SH-SY5Y (cell line): ENCODE measurements at regions not wholly inside any gene's neighbourhood (a gene's known extent, or its start where the extent isn't known, plus 50 kb on each side); places are given as distances from the start of the nearest gene placed in this dataset.

Source experiments
- GATA2 ChIP-seq: IDR thresholded peaks from 2 replicates; pipeline ENCODE4 v1.6.1; 2011; ENCODE audit warnings: mild to moderate bottlenecking, low read depth, low read length
- GATA3 ChIP-seq: IDR thresholded peaks from 2 replicates; pipeline ENCODE4 v1.6.1; 2011; ENCODE audit warnings: low read depth, mild to moderate bottlenecking, low read length, moderate library complexity

- TF ChIP-seq GATA3 (no peak), GATA2 (no peak)
These were observed 78.5 kb upstream of the FAM174B start for GRCh38 chr15:92733934-92734521.

GRCh38 chr15:92745845-92746271, 90.3 kb upstream of the FAM174B start:
- TF ChIP-seq GATA3 (no peak), GATA2 (no peak)

DNA sequence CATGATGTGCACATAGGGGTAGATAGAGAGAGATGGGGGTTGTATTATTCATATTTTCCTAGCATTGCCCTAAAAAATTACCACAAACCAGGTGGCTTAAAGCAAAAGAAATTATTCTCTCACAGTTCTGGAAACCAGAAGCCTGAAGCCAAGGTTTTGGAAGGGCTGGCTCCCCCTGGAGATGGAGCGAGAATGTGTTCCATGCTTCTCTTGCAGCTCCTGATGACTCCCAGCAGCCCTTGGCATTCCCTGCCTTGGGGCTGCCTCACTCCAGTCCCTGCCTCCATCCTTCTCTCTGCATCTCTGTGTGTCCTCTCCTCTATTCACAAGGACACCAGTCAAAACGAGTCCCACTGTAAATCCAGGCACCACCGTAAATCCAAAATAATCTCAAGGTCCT, 91.5 kb upstream of the FAM174B start:
- no peak for TF ChIP-seq GATA3

DNA sequence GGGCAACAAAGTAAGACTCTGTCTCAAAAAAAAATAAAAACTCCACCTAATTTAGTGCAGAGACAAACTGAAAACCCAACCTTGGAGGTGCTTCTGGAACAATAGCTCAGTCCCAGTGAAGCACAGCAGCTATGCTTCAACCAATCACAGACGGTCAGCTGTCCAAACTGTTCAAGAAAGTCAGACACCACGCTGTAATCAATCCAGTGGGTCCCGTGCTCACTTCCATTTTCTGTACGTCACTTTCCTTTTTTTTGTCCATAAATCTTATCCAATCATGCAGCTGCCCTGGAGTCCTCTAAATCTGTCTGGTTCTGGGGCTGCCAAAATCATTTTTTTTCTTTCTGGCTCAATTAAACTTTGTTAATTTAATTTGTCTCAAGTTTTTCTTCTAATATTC, 93.6 kb upstream of the FAM174B start:
- TF ChIP-seq GATA3 (no peak), GATA2 (no peak)

DNA sequence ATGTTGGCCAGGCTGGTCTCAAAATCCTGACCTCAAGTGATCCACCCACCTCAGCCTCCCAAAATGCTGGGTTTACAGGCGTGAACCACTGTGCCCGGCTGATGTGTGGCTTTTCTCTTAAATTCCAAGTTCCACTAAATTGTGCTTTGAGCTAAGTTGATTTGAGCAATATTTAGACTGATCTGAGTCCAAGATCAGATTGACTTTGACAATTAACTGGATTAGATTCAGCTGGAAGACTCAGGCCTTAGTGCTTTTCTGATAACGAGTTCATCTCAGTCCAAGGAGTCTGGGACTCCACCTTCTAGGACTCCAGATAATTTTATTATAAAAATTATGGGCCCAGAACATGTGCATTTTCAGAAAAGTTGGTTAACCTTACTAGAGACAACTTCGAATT, 94.4 kb upstream of the FAM174B start:
- TF ChIP-seq GATA2 (no peak), GATA3 (no peak)

DNA sequence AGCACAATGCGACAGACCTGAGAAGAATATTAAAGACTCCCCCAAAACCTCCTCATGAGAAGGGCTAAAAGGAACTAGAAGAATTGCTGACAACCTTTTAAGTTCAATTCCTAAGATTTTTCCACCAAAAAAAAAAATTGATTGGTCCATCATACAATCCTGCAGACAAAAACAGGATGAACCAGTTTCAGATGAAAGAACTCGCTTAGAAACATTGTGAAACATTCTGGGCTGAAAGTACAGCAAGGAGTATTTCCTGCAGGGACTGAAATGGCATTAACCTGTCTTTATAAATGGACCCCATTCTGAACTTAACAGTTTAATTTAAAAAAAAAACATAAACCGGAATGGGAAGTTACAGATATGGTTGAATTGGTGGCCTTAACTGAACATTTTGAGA, 96.0 kb upstream of the FAM174B start:
- TF ChIP-seq GATA3: no peak
- no peak for TF ChIP-seq GATA2

GRCh38 chr15:92753591-92753990, 98.0 kb upstream of the FAM174B start:
- no peak for TF ChIP-seq GATA2
- TF ChIP-seq GATA3: no peak

- TF ChIP-seq GATA3: no peak
- no peak for TF ChIP-seq GATA2
These were observed 107.9 kb upstream of the FAM174B start for GRCh38 chr15:92763459-92763858.

DNA sequence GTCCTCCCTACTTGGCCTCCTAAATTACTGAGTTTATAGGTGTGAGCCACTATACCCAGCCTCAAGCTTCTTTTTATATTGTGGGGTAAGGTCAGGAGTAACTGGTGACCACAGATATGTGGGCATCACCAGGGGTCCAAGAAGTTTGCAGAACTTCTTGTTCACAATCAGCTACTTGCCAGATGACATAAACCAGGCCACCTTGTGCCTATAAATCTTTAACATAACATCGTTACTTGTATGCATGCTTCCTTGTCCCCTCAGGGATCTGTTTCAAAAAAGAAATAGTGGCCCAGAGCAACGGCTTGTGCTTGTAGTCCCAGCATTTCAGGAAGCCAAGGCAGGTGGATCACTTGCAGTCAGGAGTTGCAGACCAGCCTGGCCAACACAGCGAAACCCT, 115.1 kb upstream of the FAM174B start:
- TF ChIP-seq GATA3: no peak
- no peak for TF ChIP-seq GATA2

GRCh38 chr15:92772061-92772460, 116.5 kb upstream of the FAM174B start:
- TF ChIP-seq GATA2 (no peak), GATA3 (no peak)

GRCh38 chr15:92772626-92773244, 117.2 kb upstream of the FAM174B start:
- TF ChIP-seq GATA2: no peak
- no peak for TF ChIP-seq GATA3

DNA sequence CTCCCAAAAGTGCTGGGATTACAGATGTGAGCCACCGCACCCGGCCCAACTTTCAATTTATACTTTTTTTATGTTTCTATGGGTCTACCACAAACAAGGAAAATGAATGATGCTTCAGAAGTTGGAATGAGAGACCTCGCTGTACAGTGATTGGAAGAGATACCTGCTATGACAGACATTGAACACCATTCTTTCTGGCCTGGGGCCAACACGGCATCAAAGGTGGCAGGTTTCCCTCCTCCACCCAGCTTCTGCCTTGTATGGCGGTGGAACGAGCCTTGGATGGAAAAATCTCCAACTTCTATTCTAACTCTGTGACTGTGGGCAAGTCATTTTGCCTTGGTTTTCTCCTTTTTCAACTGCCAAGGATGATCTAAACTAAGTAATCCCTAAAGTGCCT, 117.8 kb upstream of the FAM174B start:
- no peak for TF ChIP-seq GATA2
- TF ChIP-seq GATA3: no peak

DNA sequence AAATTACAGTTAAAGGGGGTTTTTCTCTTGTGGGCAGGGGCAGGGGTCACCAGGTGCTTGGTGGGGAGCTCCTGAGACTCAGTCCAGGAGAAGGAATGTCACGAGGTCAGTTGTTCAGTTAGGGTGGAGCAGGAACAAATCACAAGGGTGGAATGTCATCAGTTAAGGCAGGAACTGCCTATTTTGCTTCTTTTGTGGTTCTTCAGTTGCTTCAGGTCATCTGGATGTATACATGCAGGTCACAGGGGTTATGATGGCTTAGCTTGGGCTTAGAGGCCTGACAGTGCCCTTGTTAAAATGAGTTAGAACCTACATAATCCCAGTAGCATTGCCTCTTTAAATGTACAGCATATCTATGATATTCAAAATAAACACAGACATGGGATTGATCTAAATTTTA, 120.2 kb upstream of the CHD2 start:
- TF ChIP-seq GATA2 (no peak), GATA3 (no peak)

GRCh38 chr15:92780843-92781242, 119.3 kb upstream of the CHD2 start:
- TF ChIP-seq GATA2 (no peak), GATA3 (no peak)

GRCh38 chr15:92781925-92782453, 118.1 kb upstream of the CHD2 start:
- TF ChIP-seq GATA3: no peak
- TF ChIP-seq GATA2: no peak

GRCh38 chr15:92787116-92787515, 113.0 kb upstream of the CHD2 start:
- TF ChIP-seq GATA2: no peak
- no peak for TF ChIP-seq GATA3

DNA sequence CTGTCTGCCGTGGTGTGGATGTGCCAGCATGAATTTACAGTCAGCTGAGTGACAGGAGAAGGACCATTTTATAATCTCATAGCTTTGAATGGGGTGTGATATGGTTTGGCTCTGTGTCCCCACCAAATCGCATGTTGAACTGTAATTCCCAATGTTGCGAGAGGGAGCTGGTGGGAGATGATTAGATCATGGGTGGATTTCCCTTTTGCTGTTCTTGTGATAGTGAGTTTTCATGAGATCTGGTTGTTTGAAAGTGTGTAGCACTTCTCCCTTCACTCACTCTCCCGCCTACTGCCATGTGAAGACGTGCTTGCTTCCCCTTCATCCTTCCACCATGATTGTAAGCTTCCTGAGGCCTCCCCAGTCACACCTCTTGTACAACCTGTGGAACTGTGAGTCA, 111.9 kb upstream of the CHD2 start:
- TF ChIP-seq GATA3 (no peak), GATA2 (no peak)
